ENCODE measurements at regions not wholly inside any gene's neighbourhood (a gene's known extent, or its start where the extent isn't known, plus 50 kb on each side); places are given as distances from the start of the nearest gene placed in this dataset.

GRCh38 chrX:1750267-1750666 lies 135.4 kb downstream of the ASMT start:
- ChIA-PET RAD21 (ENCODE audit: unreplicated experiment) (no interaction called here), CTCF (no interaction called here), SMC1A (ENCODE audit: uncharacterized antibody, unreplicated experiment) (no interaction called here), POLR2A (no interaction called here)
- in situ Hi-C loops (cut with MboI) (no loop called here), intact Hi-C loops (cut with micrococcal nuclease; ENCODE audit: unreplicated experiment) (no loop called here)
- WGBS (ENCODE audit: insufficient coverage, insufficient replicate concordance, low lambda C conversion rate, missing lambda C conversion rate), result 78% methylated on average over 5 of the region's 5 CpGs
- Histone ChIP-seq H3K9me3 (replicated peaks; ENCODE audit: control insufficient read depth, insufficient read depth, low read length) (no peaks in the 10 kb centered on the region; the same call in 1 of the 3 replicates), H3K27ac (ENCODE audit: control insufficient read depth, insufficient read depth) (no peak overlapping the region), H3K36me3 (ENCODE audit: control insufficient read depth in 2 of 2, insufficient read depth in 2 of 2, low read length in 1 of 2) (no peaks in the 10 kb centered on the region), H3K9ac (ENCODE audit: control insufficient read depth, insufficient read depth, low read length) (no peak overlapping the region), H3K4me1 (ENCODE audit: control insufficient read depth, insufficient read depth, low read length) (no peaks in the 10 kb centered on the region), H3K4me2 (ENCODE audit: control insufficient read depth, insufficient read depth) (no peak overlapping the region), H3K79me2 (ENCODE audit: control insufficient read depth, insufficient read depth, low read length) (no peaks in the 10 kb centered on the region), H3K4me3 (no peak overlapping the region), H2AFZ (ENCODE audit: control insufficient read depth, low read depth, low read length) (no peak overlapping the region), H3K27me3 (replicated peaks in 1 of 2; ENCODE audit: control insufficient read depth in 2 of 2, insufficient read depth in 2 of 2, low read length in 1 of 2) (no peaks in the 10 kb centered on the region), H4K20me1 (ENCODE audit: control insufficient read depth, insufficient read depth) (no peaks in the 10 kb centered on the region)
- TF ChIP-seq JUND (IDR thresholded peaks at IDR 0.05; ENCODE audit: low read depth, low read length) (no peak), STAT1 (conservative IDR thresholded peaks at IDR 0.05) (no peak), USF2 (IDR thresholded peaks at IDR 0.05; ENCODE audit: borderline replicate concordance, low read depth, low read length) (no peak), NR2C2 (IDR thresholded peaks at IDR 0.05; ENCODE audit: borderline replicate concordance, control insufficient read depth, insufficient read length, low read depth) (no peak), CUX1 (IDR thresholded peaks at IDR 0.05; ENCODE audit: insufficient replicate concordance, low read depth, low read length) (no peak), SRF (IDR thresholded peaks at IDR 0.05; ENCODE audit: low read depth in 2 of 2, low read length in 2 of 2) (no peak), CHD1 (IDR thresholded peaks at IDR 0.05; ENCODE audit: low read depth, low read length) (no peak), RAD51 (IDR thresholded peaks at IDR 0.05) (no peak), STAT3 (IDR thresholded peaks at IDR 0.05; ENCODE audit: low read depth, low read length) (no peak), PML (IDR thresholded peaks at IDR 0.05; ENCODE audit: low read length) (no peak), IRF3 (IDR thresholded peaks at IDR 0.05) (no peak), NRF1 (conservative IDR thresholded peaks at IDR 0.05; ENCODE audit: low read depth, low read length) (no peak), E2F4 (IDR thresholded peaks at IDR 0.05; ENCODE audit: low read depth, low read length) (no peak), MEF2A (IDR thresholded peaks at IDR 0.05; ENCODE audit: insufficient read depth, low read depth, low read length) (no peak), GABPA (IDR thresholded peaks at IDR 0.05; ENCODE audit: low read depth) (no peak), ZNF274 (IDR thresholded peaks at IDR 0.05; ENCODE audit: insufficient read depth, insufficient read length) (no peak), PAX5 (IDR thresholded peaks at IDR 0.05; ENCODE audit: borderline replicate concordance, low read depth, low read length) (no peak)
- BruUV-seq (replicated peaks), result no TSS peak
- DNase-seq (ENCODE audit: low read depth, low spot score) (no peak), ATAC-seq (no peak), FAIRE-seq (no peak)
